HepG2 (cell line): ENCODE measurements at regions not wholly inside any gene's neighbourhood (a gene's known extent, or its start where the extent isn't known, plus 50 kb on each side); places are given as distances from the start of the nearest gene placed in this dataset.

Experiments used
- ATAC-seq: fragments of 200-7000 bp; cut with Tn5 transposase; 3 replicates; pipeline ENCODE4 v1.9.1; 2020; ENCODE audit warnings: mild to moderate bottlenecking, moderate library complexity
- BruUV-seq: library from RNA; stranded (reverse); fragments of 400-500 nt; replicated peaks from 2 replicates; lab custom pipeline; 2021; lab: Mats Ljungman, UMichigan
- CTCF ChIA-PET: fragments of 300-600 bp; formaldehyde crosslinking; extraction: SDS; loops from one replicate; lab custom pipeline; 2021; ENCODE audit warnings: low total read pairs, inconsistent platforms, low intra/inter-chr PET ratio; lab: Yijun Ruan, JAX
- POLR2A ChIA-PET: fragments of 350-600 bp; sonication (Branson Sonifier 250); formaldehyde crosslinking; loops from one replicate; lab custom pipeline; 2020; ENCODE audit warnings: antibody characterized with exemption, inconsistent platforms; lab: Yijun Ruan, JAX
- DNase-seq: peaks from one replicate; pipeline ENCODE4 v3.0.0-alpha.2; 2015; ENCODE audit warnings: low spot score
- FAIRE-seq: peaks from 3 replicates; lab custom pipeline; 2011; peaks lifted over from hg19 to GRCh38; lab: Jason Lieb, UNC
- H2AFZ ChIP-seq: one replicate; pipeline ENCODE4 v1.6.1; 2011; ENCODE audit warnings: low read length, inconsistent platforms
- H3K27ac ChIP-seq: fragments of 300-600 bp; 3 replicates; pipeline ENCODE4 v1.8.0; 2011; ENCODE audit warnings: mixed run types, mild to moderate bottlenecking, mixed read lengths, low read length, inconsistent platforms; ENCODE audit not compliant: insufficient read depth; ENCODE audit errors: extremely low read length
- H3K27me3 ChIP-seq, 2 experiments: fragments of 200-600 bp in 1 of 2; 2 replicates in 1 of 2; 3 replicates in 1 of 2; pipeline versions ENCODE4 v1.6.0 to v1.8.0; 2011; ENCODE audit warnings: low read length in 2 of 2, mild to moderate bottlenecking in 2 of 2, moderate library complexity in 2 of 2, inconsistent platforms in 1 of 2; ENCODE audit not compliant: insufficient read depth in 2 of 2, control insufficient read depth in 1 of 2
- H3K36me3 ChIP-seq, 2 experiments: fragments of 200-600 bp in 1 of 2; replicated peaks in 1 of 2; 2 replicates in 1 of 2; 3 replicates in 1 of 2; pipeline versions ENCODE4 v1.5.1 to v1.8.0; 2011; ENCODE audit warnings: low read length in 2 of 2, inconsistent platforms in 1 of 2; ENCODE audit not compliant: insufficient read depth in 2 of 2, control insufficient read depth in 1 of 2
- H3K4me1 ChIP-seq: 2 replicates; pipeline ENCODE4 v1.5.1; 2012; ENCODE audit warnings: low read length, inconsistent platforms; ENCODE audit not compliant: insufficient read depth
- H3K4me2 ChIP-seq: 2 replicates; pipeline ENCODE4 v1.6.0; 2011; ENCODE audit warnings: low read depth, low read length, inconsistent platforms
- H3K4me3 ChIP-seq, 3 experiments: fragments of 200-600 bp in 1 of 3; sonication (generic), shearing (Covaris generic) in 1 of 3; replicated peaks in 1 of 3; 2 replicates each; pipeline ENCODE4 v1.5.1; 2011 to 2016; ENCODE audit warnings: low read length in 3 of 3, inconsistent platforms in 2 of 3, low read depth in 2 of 3, mild to moderate bottlenecking in 2 of 3, control low read depth in 1 of 3, mixed read lengths in 1 of 3; ENCODE audit not compliant: insufficient read depth in 1 of 3
- H3K79me2 ChIP-seq: one replicate; pipeline ENCODE4 v1.6.1; 2011; ENCODE audit warnings: low read length, inconsistent platforms; ENCODE audit not compliant: insufficient read depth
- H3K9ac ChIP-seq: 2 replicates; pipeline ENCODE4 v1.6.0; 2011; ENCODE audit warnings: mild to moderate bottlenecking, low read depth, low read length, inconsistent platforms; ENCODE audit not compliant: insufficient read depth
- H3K9me3 ChIP-seq: 2 replicates; pipeline ENCODE4 v1.5.1; 2012; ENCODE audit warnings: mild to moderate bottlenecking, low read length
- H4K20me1 ChIP-seq: 2 replicates; pipeline ENCODE4 v1.6.0; 2011; ENCODE audit warnings: inconsistent platforms, mild to moderate bottlenecking, low read length, moderate library complexity; ENCODE audit not compliant: insufficient read depth
- HDAC1 ChIP-seq: sonication (generic); formaldehyde crosslinking; IDR thresholded peaks from 2 replicates; pipeline ENCODE4 v1.5.1; 2020; ENCODE audit warnings: mild to moderate bottlenecking, missing genetic modification reagents
- ISX ChIP-seq: sonication (generic); formaldehyde crosslinking; conservative IDR thresholded peaks from 2 replicates; pipeline ENCODE4 v1.5.0; 2020; ENCODE audit warnings: missing genetic modification reagents
- KDM4B ChIP-seq: sonication (generic); formaldehyde crosslinking; IDR thresholded peaks from 2 replicates; pipeline ENCODE4 v1.4.0; 2020; ENCODE audit warnings: missing genetic modification reagents
- POLR2G ChIP-seq: fragments of 200-400 bp; formaldehyde crosslinking; IDR thresholded peaks from 2 replicates; pipeline ENCODE4 v1.6.1; 2018; ENCODE audit warnings: mild to moderate bottlenecking, low read depth, low read length, moderate library complexity
- RARA ChIP-seq: IDR thresholded peaks from 2 replicates; pipeline ENCODE4 v1.6.1; 2016; ENCODE audit warnings: missing genetic modification reagents, missing compliant biosample characterization
- SIX1 ChIP-seq: sonication (generic); formaldehyde crosslinking; IDR thresholded peaks from 2 replicates; pipeline ENCODE4 v1.4.0; 2020; ENCODE audit warnings: missing genetic modification reagents, borderline replicate concordance
- U2AF2 ChIP-seq: fragments of 200-400 bp; formaldehyde crosslinking; IDR thresholded peaks from 2 replicates; pipeline ENCODE4 v1.6.1; 2017; ENCODE audit warnings: low read depth, mild to moderate bottlenecking, low read length
- ZBTB38 ChIP-seq: sonication (generic); formaldehyde crosslinking; IDR thresholded peaks from 2 replicates; pipeline ENCODE4 v1.5.1; 2020; ENCODE audit warnings: mild to moderate bottlenecking, missing genetic modification reagents
- ZNF20 ChIP-seq: sonication (generic); formaldehyde crosslinking; IDR thresholded peaks from 2 replicates; pipeline ENCODE4 v1.4.0; 2020; ENCODE audit warnings: mild to moderate bottlenecking, moderate library complexity, missing genetic modification reagents
- ZNF317 ChIP-seq: sonication (generic); formaldehyde crosslinking; IDR thresholded peaks from 2 replicates; pipeline ENCODE4 v1.5.0; 2020; ENCODE audit warnings: mild to moderate bottlenecking, missing genetic modification reagents
- ZNF34 ChIP-seq: sonication (generic); formaldehyde crosslinking; IDR thresholded peaks from 2 replicates; pipeline ENCODE4 v1.4.0; 2020; ENCODE audit warnings: mild to moderate bottlenecking, missing genetic modification reagents, borderline replicate concordance
- ZNF446 ChIP-seq: sonication (generic); formaldehyde crosslinking; IDR thresholded peaks from 2 replicates; pipeline ENCODE4 v1.5.0; 2020; ENCODE audit warnings: mild to moderate bottlenecking, missing genetic modification reagents
- WGBS: methylation state at CpG from one replicate; pipeline ENCODE4 v1.1.6; 2017; ENCODE audit warnings: low lambda C conversion rate; 5-methylcytosine and 5-hydroxymethylcytosine counted together
- in situ Hi-C: cut with HindIII; loops from 2 replicates; pipeline ENCODE4 v1.10.0; 2017; ENCODE audit warnings: low pct_unique_long_range_greater_than_20kb; ENCODE audit not compliant: extremely low pct_ligation_motif_present
- intact Hi-C: fragments of 100-400 bp; cut with micrococcal nuclease; formaldehyde crosslinking; loops from one replicate; pipeline ENCODE4 v1.10.0; 2022; ENCODE audit not compliant: unreplicated experiment
- TF ChIP-seq, protein P1 (sequence below): IDR thresholded peaks from 2 replicates; pipeline ENCODE4 v1.6.1; 2016

DNA sequence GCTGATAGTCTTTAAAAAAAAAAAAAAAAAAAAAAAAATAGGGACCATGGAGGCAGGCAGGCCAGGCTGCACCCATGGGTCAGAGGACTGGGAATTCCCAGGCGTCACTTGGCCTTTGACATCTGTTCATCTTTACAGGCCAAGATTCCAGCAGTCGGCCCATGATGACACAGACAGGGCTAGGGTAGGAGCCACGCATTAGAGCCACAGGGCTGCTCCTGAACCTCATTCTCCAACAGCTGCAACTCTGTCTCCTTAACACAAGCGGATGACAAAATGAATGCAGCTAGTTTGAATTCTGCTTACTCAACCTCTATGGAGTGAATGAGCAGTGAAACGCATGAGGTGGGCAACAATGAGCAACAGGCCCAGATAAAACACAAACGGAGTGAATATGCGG, 126.4 kb downstream of the LY86 start:
- peaks cover 17% of the 10 kb centered on the region for H3K4me1 ChIP-seq
- in situ Hi-C loops (no loop called here), intact Hi-C loops (no loop called here)
- H3K4me2 ChIP-seq, result no peak overlapping the region
- H3K79me2 ChIP-seq, result no peaks in the 10 kb centered on the region
- ATAC-seq (no peak), FAIRE-seq (no peak), DNase-seq (no peak)
- WGBS, result 50% methylated on average over 7 of the region's 7 CpGs
- no peaks in the 10 kb centered on the region for H4K20me1 ChIP-seq
- TF ChIP-seq RARA, result no peak
- TF ChIP-seq U2AF2, result no peak
- no peak for TF ChIP-seq SIX1 (CRISPR knock-in tag)
- TF ChIP-seq ZNF317 (CRISPR knock-in tag), result no peak
- no peak for TF ChIP-seq ZNF446 (CRISPR knock-in tag)
- TF ChIP-seq KDM4B (CRISPR knock-in tag), result no peak
- no peak for TF ChIP-seq ZBTB38 (CRISPR knock-in tag)
- TF ChIP-seq ZNF20 (CRISPR knock-in tag), result no peak
- TF ChIP-seq, protein P1, sequence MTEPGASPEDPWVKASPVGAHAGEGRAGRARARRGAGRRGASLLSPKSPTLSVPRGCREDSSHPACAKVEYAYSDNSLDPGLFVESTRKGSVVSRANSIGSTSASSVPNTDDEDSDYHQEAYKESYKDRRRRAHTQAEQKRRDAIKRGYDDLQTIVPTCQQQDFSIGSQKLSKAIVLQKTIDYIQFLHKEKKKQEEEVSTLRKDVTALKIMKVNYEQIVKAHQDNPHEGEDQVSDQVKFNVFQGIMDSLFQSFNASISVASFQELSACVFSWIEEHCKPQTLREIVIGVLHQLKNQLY (CRISPR knock-in tag), result no peak
- no peak for TF ChIP-seq ZNF34 (CRISPR knock-in tag)
- no peak for TF ChIP-seq POLR2G
- no peak for TF ChIP-seq ISX (CRISPR knock-in tag)
- no peak for TF ChIP-seq HDAC1 (CRISPR knock-in tag)
- ChIA-PET CTCF (no interaction called here), POLR2A (no interaction called here)
- no TSS peak for BruUV-seq
- peaks cover 6 to 44% of the 10 kb centered on the region in 2 experiments; a peak in 4 of 5 replicates for H3K27me3 ChIP-seq
- H3K9me3 ChIP-seq, result no peaks in the 10 kb centered on the region
- no peak overlapping the region for H3K4me3 ChIP-seq
- no peak overlapping the region for H2AFZ ChIP-seq
- H3K9ac ChIP-seq, result no peak overlapping the region
- H3K36me3 ChIP-seq, result no peaks in the 10 kb centered on the region
- H3K27ac ChIP-seq, result no peak overlapping the region
